ENCODE measurements at regions not wholly inside any gene's neighbourhood (a gene's known extent, or its start where the extent isn't known, plus 50 kb on each side); places are given as distances from the start of the nearest gene placed in this dataset.
"Not testable (repeated sequence)": the region's sequence is repeated elsewhere in the genome, so short reads cannot be mapped to it uniquely, and the experiment has no call there.

DNA sequence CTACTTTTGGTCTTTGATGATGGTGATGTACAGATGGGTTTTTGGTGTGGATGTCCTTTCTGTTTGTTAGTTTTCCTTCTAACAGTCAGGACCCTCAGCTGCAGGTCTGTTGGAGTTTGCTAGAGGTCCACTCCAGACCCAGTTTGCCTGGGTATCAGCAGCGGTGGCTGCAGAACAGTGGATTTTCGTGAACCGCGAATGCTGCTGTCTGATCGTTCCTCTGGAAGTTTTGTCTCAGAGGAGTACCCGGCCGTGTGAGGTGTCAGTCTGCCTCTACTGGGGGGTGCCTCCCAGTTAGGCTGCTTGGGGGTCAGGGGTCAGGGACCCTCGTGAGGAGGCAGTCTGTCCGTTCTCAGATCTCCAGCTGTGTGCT lies 56.6 kb upstream of the TNFAIP8 start:
- H3K27ac ChIP-seq (ENCODE audit: low read depth, low read length); H3K4me2 ChIP-seq (ENCODE audit: low read length); FAIRE-seq; H3K9ac ChIP-seq (ENCODE audit: low read length); H3K4me3 Mint-ChIP-seq (ENCODE audit: unreplicated experiment); H3K79me2 ChIP-seq (ENCODE audit: insufficient read depth, low read length); H2AFZ ChIP-seq (ENCODE audit: low read depth, low read length); H3K36me3 Mint-ChIP-seq (ENCODE audit: low read depth, unreplicated experiment); H4K20me1 ChIP-seq (ENCODE audit: insufficient read depth, low read length); H3K9me3 Mint-ChIP-seq (ENCODE audit: unreplicated experiment); H3K27me3 Mint-ChIP-seq (ENCODE audit: low read depth, unreplicated experiment); H3K9me3 ChIP-seq (ENCODE audit: insufficient read depth, low read depth, low read length); H3K4me3 ChIP-seq (ENCODE audit: insufficient read depth, low read depth, low read length); DNase-seq (ENCODE audit: low read depth); H3K36me3 ChIP-seq (ENCODE audit: insufficient read depth, low read length); H3K27ac Mint-ChIP-seq (ENCODE audit: unreplicated experiment); H3K27me3 ChIP-seq (ENCODE audit: insufficient read depth, low read length): not testable (repeated sequence)
- H3K4me1 ChIP-seq (ENCODE audit: insufficient read depth, low read length): peaks cover 26% of the 10 kb centered on the region
- peaks cover 24% of the 10 kb centered on the region for H3K4me1 Mint-ChIP-seq (ENCODE audit: low read depth, unreplicated experiment)

DNA sequence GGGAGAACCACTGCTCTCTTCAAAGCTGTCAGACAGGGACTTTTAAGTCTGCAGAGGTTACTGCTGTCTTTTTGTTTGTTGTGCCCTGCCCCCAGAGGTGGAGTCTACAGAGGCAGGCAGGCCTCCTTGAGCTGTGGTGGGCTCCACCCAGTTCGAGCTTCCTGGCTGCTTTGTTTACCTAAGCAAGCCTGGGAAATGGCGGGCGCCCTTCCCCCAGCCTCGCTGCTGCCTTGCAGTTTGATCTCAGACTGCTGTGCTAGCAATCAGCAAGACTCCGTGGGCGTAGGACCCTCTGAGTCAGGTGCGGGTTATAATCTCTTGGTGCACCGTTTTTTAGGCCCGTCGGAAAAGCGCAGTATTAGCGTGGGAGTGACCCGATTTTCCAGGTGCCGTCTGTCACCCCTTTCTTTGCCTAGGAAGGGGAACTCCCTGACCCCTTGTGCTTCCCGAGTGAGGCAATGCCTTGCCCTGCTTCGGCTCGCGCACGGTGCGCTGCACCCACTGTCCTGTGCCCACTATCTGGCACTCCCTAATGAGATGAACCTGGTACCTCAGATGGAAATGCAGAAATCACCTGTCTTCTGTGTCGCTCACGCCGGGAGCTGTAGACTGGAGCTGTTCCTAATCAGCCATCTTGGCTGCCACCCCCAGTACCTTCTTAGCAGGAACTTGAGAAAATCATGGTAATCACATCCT lies 56.1 kb upstream of the TNFAIP8 start:
- H3K4me3 ChIP-seq (ENCODE audit: insufficient read depth, low read depth, low read length); H3K4me3 Mint-ChIP-seq (ENCODE audit: unreplicated experiment): not testable (repeated sequence)

DNA sequence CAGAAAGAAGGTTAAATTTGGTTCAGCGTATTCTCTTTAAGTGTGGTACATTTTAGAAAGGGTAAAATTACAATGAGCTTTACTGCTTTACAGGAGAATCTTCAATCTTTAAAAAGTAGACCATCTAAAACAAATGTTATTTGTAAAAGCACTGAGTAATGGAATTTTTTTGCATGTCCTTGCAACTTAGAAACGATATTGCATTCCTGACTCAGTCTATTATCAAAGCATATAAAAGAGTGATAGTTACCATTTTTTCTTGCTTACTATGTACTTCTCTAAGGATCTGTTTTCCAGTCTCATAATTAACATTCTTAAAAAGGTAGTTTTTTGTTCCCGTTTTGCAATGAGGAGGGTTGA lies 55.5 kb upstream of the TNFAIP8 start:
- no peak overlapping the region for H3K27ac Mint-ChIP-seq (ENCODE audit: unreplicated experiment)
- peaks cover 5% of the 10 kb centered on the region for H3K79me2 ChIP-seq (ENCODE audit: insufficient read depth, low read length)
- DNase-seq (ENCODE audit: low read depth) (no peak), FAIRE-seq (no peak)
- no peak overlapping the region for H3K4me2 ChIP-seq (ENCODE audit: low read length)
- H3K4me1 Mint-ChIP-seq (ENCODE audit: low read depth, unreplicated experiment): peaks cover 35% of the 10 kb centered on the region
- H3K4me1 ChIP-seq (ENCODE audit: insufficient read depth, low read length): peaks cover 37% of the 10 kb centered on the region
- peaks cover 8% of the 10 kb centered on the region for H3K36me3 Mint-ChIP-seq (ENCODE audit: low read depth, unreplicated experiment)
- H3K9me3 Mint-ChIP-seq (ENCODE audit: unreplicated experiment): peaks cover 5% of the 10 kb centered on the region
- H3K27ac ChIP-seq (ENCODE audit: low read depth, low read length): no peak overlapping the region
- TF ChIP-seq EZH2 (IDR thresholded peaks at IDR 0.05; ENCODE audit: insufficient read depth, low read length): no peak
- TF ChIP-seq, protein P1, sequence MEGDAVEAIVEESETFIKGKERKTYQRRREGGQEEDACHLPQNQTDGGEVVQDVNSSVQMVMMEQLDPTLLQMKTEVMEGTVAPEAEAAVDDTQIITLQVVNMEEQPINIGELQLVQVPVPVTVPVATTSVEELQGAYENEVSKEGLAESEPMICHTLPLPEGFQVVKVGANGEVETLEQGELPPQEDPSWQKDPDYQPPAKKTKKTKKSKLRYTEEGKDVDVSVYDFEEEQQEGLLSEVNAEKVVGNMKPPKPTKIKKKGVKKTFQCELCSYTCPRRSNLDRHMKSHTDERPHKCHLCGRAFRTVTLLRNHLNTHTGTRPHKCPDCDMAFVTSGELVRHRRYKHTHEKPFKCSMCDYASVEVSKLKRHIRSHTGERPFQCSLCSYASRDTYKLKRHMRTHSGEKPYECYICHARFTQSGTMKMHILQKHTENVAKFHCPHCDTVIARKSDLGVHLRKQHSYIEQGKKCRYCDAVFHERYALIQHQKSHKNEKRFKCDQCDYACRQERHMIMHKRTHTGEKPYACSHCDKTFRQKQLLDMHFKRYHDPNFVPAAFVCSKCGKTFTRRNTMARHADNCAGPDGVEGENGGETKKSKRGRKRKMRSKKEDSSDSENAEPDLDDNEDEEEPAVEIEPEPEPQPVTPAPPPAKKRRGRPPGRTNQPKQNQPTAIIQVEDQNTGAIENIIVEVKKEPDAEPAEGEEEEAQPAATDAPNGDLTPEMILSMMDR (IDR thresholded peaks at IDR 0.05; ENCODE audit: insufficient read depth, low read depth, low read length): no peak
- no peaks in the 10 kb centered on the region for H4K20me1 ChIP-seq (ENCODE audit: insufficient read depth, low read length)
- H3K9ac ChIP-seq (ENCODE audit: low read length): no peak overlapping the region
- H3K4me3 ChIP-seq (ENCODE audit: insufficient read depth, low read depth, low read length): no peak overlapping the region
- H3K36me3 ChIP-seq (ENCODE audit: insufficient read depth, low read length): no peaks in the 10 kb centered on the region
- H3K27me3 ChIP-seq (ENCODE audit: insufficient read depth, low read length): no peaks in the 10 kb centered on the region
- H3K9me3 ChIP-seq (ENCODE audit: insufficient read depth, low read depth, low read length): no peaks in the 10 kb centered on the region
- no peak overlapping the region for H2AFZ ChIP-seq (ENCODE audit: low read depth, low read length)
- no peaks in the 10 kb centered on the region for H3K27me3 Mint-ChIP-seq (ENCODE audit: low read depth, unreplicated experiment)
- no peak overlapping the region for H3K4me3 Mint-ChIP-seq (ENCODE audit: unreplicated experiment)

More for the DNA sequence above, 56.1 kb upstream of the TNFAIP8 start:
- DNase-seq (ENCODE audit: low read depth); H3K27me3 ChIP-seq (ENCODE audit: insufficient read depth, low read length); H3K36me3 Mint-ChIP-seq (ENCODE audit: low read depth, unreplicated experiment); H2AFZ ChIP-seq (ENCODE audit: low read depth, low read length); H3K79me2 ChIP-seq (ENCODE audit: insufficient read depth, low read length); H3K9ac ChIP-seq (ENCODE audit: low read length); H3K9me3 Mint-ChIP-seq (ENCODE audit: unreplicated experiment); H3K9me3 ChIP-seq (ENCODE audit: insufficient read depth, low read depth, low read length); H3K27ac Mint-ChIP-seq (ENCODE audit: unreplicated experiment); H3K36me3 ChIP-seq (ENCODE audit: insufficient read depth, low read length); H3K4me2 ChIP-seq (ENCODE audit: low read length); FAIRE-seq; H4K20me1 ChIP-seq (ENCODE audit: insufficient read depth, low read length); H3K27me3 Mint-ChIP-seq (ENCODE audit: low read depth, unreplicated experiment); H3K27ac ChIP-seq (ENCODE audit: low read depth, low read length): not testable (repeated sequence)
- H3K4me1 ChIP-seq (ENCODE audit: insufficient read depth, low read length): peaks cover 31% of the 10 kb centered on the region
- peaks cover 29% of the 10 kb centered on the region for H3K4me1 Mint-ChIP-seq (ENCODE audit: low read depth, unreplicated experiment)

All from astrocyte (in vitro differentiated cells and primary cell).